ENCODE measurements at regions not wholly inside any gene's neighbourhood (a gene's known extent, or its start where the extent isn't known, plus 50 kb on each side); places are given as distances from the start of the nearest gene placed in this dataset.
A peak's percentile ranks its signal among the peaks of the same experiment; 100 is the strongest.

- DNase-seq (ENCODE audit: low read depth), result no peak
Measured at GRCh38 chr13:73898899-73899298, 235.3 kb downstream of the KLF12 start.

- peak; percentile 57 for DNase-seq (ENCODE audit: low read depth)
Measured at GRCh38 chr13:73898276-73898675, 235.9 kb downstream of the KLF12 start.

GRCh38 chr13:73894995-73895571 is 239.1 kb downstream of the KLF12 start:
- DNase-seq (ENCODE audit: low read depth), result no peak

- DNase-seq (ENCODE audit: low read depth), result no peak
Measured at GRCh38 chr13:73893833-73894232, 240.4 kb downstream of the KLF12 start.

- no peak for DNase-seq (ENCODE audit: low read depth)
Measured at GRCh38 chr13:73891805-73892204, 242.4 kb downstream of the KLF12 start.

- no peak for DNase-seq (ENCODE audit: low read depth)
Measured at GRCh38 chr13:73883162-73883561, 251.0 kb downstream of the KLF12 start.

GRCh38 chr13:73880365-73880764 is 253.8 kb downstream of the KLF12 start:
- DNase-seq (ENCODE audit: low read depth), result peak; percentile 3

GRCh38 chr13:73879346-73880015 is 254.7 kb downstream of the KLF12 start:
- peak; percentile 7 for DNase-seq (ENCODE audit: low read depth)

GRCh38 chr13:73877399-73877798 is 256.8 kb downstream of the KLF12 start:
- no peak for DNase-seq (ENCODE audit: low read depth)

- no peak for DNase-seq (ENCODE audit: low read depth)
Measured at GRCh38 chr13:73876323-73876722, 257.9 kb downstream of the KLF12 start.

- DNase-seq (ENCODE audit: low read depth), result no peak
Measured at GRCh38 chr13:73873940-73874830, 260.0 kb downstream of the KLF12 start.

- DNase-seq (ENCODE audit: low read depth), result no peak
Measured at GRCh38 chr13:73872397-73872796, 261.8 kb downstream of the KLF12 start.

GRCh38 chr13:73870970-73871935 is 263.0 kb downstream of the KLF12 start:
- DNase-seq (ENCODE audit: low read depth), result peak; percentile 2

- no peak for DNase-seq (ENCODE audit: low read depth)
Measured at GRCh38 chr13:73870036-73870741, 264.0 kb downstream of the KLF12 start.

GRCh38 chr13:73865027-73865426 is 269.2 kb downstream of the KLF12 start:
- DNase-seq (ENCODE audit: low read depth), result no peak

- DNase-seq (ENCODE audit: low read depth), result no peak
Measured at GRCh38 chr13:73861136-73861535, 273.1 kb downstream of the KLF12 start.

GRCh38 chr13:73860501-73860900 is 273.7 kb downstream of the KLF12 start:
- DNase-seq (ENCODE audit: low read depth), result no peak

- no peak for DNase-seq (ENCODE audit: low read depth)
Measured at GRCh38 chr13:73859841-73860240, 274.4 kb downstream of the KLF12 start.

GRCh38 chr13:73857106-73857505 is 277.1 kb downstream of the KLF12 start:
- no peak for DNase-seq (ENCODE audit: low read depth)

GRCh38 chr13:73851104-73851503 is 283.1 kb downstream of the KLF12 start:
- DNase-seq (ENCODE audit: low read depth), result no peak

Data from RPMI7951 (cell line).